HUES6 (cell line): ENCODE measurements at regions not wholly inside any gene's neighbourhood (a gene's known extent, or its start where the extent isn't known, plus 50 kb on each side); places are given as distances from the start of the nearest gene placed in this dataset.

Experiments
- H3K27ac ChIP-seq: 2 replicates; pipeline ENCODE4 v1.7.0; 2013; ENCODE audit warnings: low read depth, mild to moderate bottlenecking, low read length, inconsistent platforms
- H3K27me3 ChIP-seq: 2 replicates; pipeline ENCODE4 v1.6.1; 2013; ENCODE audit warnings: low read length; ENCODE audit not compliant: control insufficient read depth, insufficient read depth
- H3K36me3 ChIP-seq: 2 replicates; pipeline ENCODE4 v1.6.1; 2013; ENCODE audit warnings: low read length; ENCODE audit not compliant: control insufficient read depth, insufficient read depth
- H3K4me1 ChIP-seq: 2 replicates; pipeline ENCODE4 v1.6.1; 2013; ENCODE audit warnings: low read length; ENCODE audit not compliant: control insufficient read depth, insufficient read depth
- H3K4me3 ChIP-seq: 2 replicates; pipeline ENCODE4 v1.5.1; 2013; ENCODE audit warnings: low read depth, low read length
- H3K9ac ChIP-seq: one replicate; pipeline ENCODE4 v1.6.1; 2013; ENCODE audit warnings: mild to moderate bottlenecking, low read length
- H3K9me3 ChIP-seq: 2 replicates; pipeline ENCODE4 v1.6.1; 2013; ENCODE audit warnings: low read depth, low read length; ENCODE audit not compliant: control insufficient read depth, insufficient read depth

- H3K27ac ChIP-seq = no peak overlapping the region
- H3K9ac ChIP-seq = no peak overlapping the region
- H3K36me3 ChIP-seq = no peaks in the 10 kb centered on the region
- no peaks in the 10 kb centered on the region for H3K9me3 ChIP-seq
- H3K4me3 ChIP-seq = no peak overlapping the region
- H3K27me3 ChIP-seq = no peaks in the 10 kb centered on the region
- no peaks in the 10 kb centered on the region for H3K4me1 ChIP-seq
Observed at GRCh38 chr13:108435393-108436149, 166.1 kb downstream of the TNFSF13B start.

- Histone ChIP-seq H3K27ac (no peak overlapping the region), H3K4me3 (no peak overlapping the region), H3K27me3 (no peaks in the 10 kb centered on the region), H3K36me3 (no peaks in the 10 kb centered on the region), H3K9ac (no peak overlapping the region), H3K4me1 (no peaks in the 10 kb centered on the region), H3K9me3 (no peaks in the 10 kb centered on the region)
Observed at GRCh38 chr13:108437496-108437895, 168.0 kb downstream of the TNFSF13B start.

GRCh38 chr13:108439556-108439955 lies 170.0 kb downstream of the TNFSF13B start:
- H3K4me1 ChIP-seq = no peaks in the 10 kb centered on the region
- no peak overlapping the region for H3K4me3 ChIP-seq
- no peak overlapping the region for H3K27ac ChIP-seq
- H3K27me3 ChIP-seq = no peaks in the 10 kb centered on the region
- no peak overlapping the region for H3K9ac ChIP-seq
- peaks cover 4% of the 10 kb centered on the region; the same call in 1 of the 2 replicates for H3K9me3 ChIP-seq
- H3K36me3 ChIP-seq = no peaks in the 10 kb centered on the region

- Histone ChIP-seq H3K9ac (no peak overlapping the region), H3K9me3 (peaks cover 4% of the 10 kb centered on the region; the same call in 1 of the 2 replicates), H3K4me1 (no peaks in the 10 kb centered on the region), H3K4me3 (no peak overlapping the region), H3K27me3 (no peaks in the 10 kb centered on the region), H3K36me3 (no peaks in the 10 kb centered on the region), H3K27ac (no peak overlapping the region)
Observed at GRCh38 chr13:108444448-108444847, 174.9 kb downstream of the TNFSF13B start.

- H3K4me3 ChIP-seq = no peak overlapping the region
- H3K9me3 ChIP-seq = no peaks in the 10 kb centered on the region
- no peaks in the 10 kb centered on the region for H3K27me3 ChIP-seq
- no peak overlapping the region for H3K9ac ChIP-seq
- H3K4me1 ChIP-seq = no peaks in the 10 kb centered on the region
- no peaks in the 10 kb centered on the region for H3K36me3 ChIP-seq
- H3K27ac ChIP-seq = no peak overlapping the region
Observed at GRCh38 chr13:108448891-108449290, 179.4 kb downstream of the TNFSF13B start.

GRCh38 chr13:108451121-108451520 lies 178.3 kb upstream of the MYO16 start:
- H3K4me3 ChIP-seq = no peak overlapping the region
- H3K36me3 ChIP-seq = no peaks in the 10 kb centered on the region
- no peaks in the 10 kb centered on the region for H3K4me1 ChIP-seq
- H3K9me3 ChIP-seq = no peaks in the 10 kb centered on the region
- H3K27ac ChIP-seq = no peak overlapping the region
- H3K27me3 ChIP-seq = no peaks in the 10 kb centered on the region
- no peak overlapping the region for H3K9ac ChIP-seq

- no peak overlapping the region for H3K4me3 ChIP-seq
- no peak overlapping the region for H3K27ac ChIP-seq
- no peaks in the 10 kb centered on the region for H3K27me3 ChIP-seq
- H3K4me1 ChIP-seq = no peaks in the 10 kb centered on the region
- no peak overlapping the region for H3K9ac ChIP-seq
- 0 out of 2 replicates have a peak, but pooled peaks cover 5% of the 10 kb centered on the region for H3K9me3 ChIP-seq
- no peaks in the 10 kb centered on the region for H3K36me3 ChIP-seq
Observed at GRCh38 chr13:108455320-108455719, 174.1 kb upstream of the MYO16 start.

GRCh38 chr13:108460043-108460442 lies 169.4 kb upstream of the MYO16 start:
- H3K9ac ChIP-seq = no peak overlapping the region
- H3K27me3 ChIP-seq = no peaks in the 10 kb centered on the region
- H3K36me3 ChIP-seq = no peaks in the 10 kb centered on the region
- H3K27ac ChIP-seq = no peak overlapping the region
- no peaks in the 10 kb centered on the region for H3K4me1 ChIP-seq
- no peak overlapping the region for H3K4me3 ChIP-seq
- H3K9me3 ChIP-seq = 0 out of 2 replicates have a peak, but pooled peaks cover 5% of the 10 kb centered on the region

- H3K27me3 ChIP-seq = no peaks in the 10 kb centered on the region
- H3K9me3 ChIP-seq = 0 out of 2 replicates have a peak, but pooled peaks cover 5% of the 10 kb centered on the region
- no peak overlapping the region for H3K9ac ChIP-seq
- H3K4me1 ChIP-seq = no peaks in the 10 kb centered on the region
- no peaks in the 10 kb centered on the region for H3K36me3 ChIP-seq
- no peak overlapping the region for H3K27ac ChIP-seq
- H3K4me3 ChIP-seq = no peak overlapping the region
Observed at GRCh38 chr13:108460746-108461145, 168.7 kb upstream of the MYO16 start.

GRCh38 chr13:108463340-108463739 lies 166.1 kb upstream of the MYO16 start:
- H3K27ac ChIP-seq = no peak overlapping the region
- H3K4me3 ChIP-seq = no peak overlapping the region
- H3K9me3 ChIP-seq = no peaks in the 10 kb centered on the region
- H3K36me3 ChIP-seq = no peaks in the 10 kb centered on the region
- H3K4me1 ChIP-seq = no peaks in the 10 kb centered on the region
- no peak overlapping the region for H3K9ac ChIP-seq
- no peaks in the 10 kb centered on the region for H3K27me3 ChIP-seq

- H3K27ac ChIP-seq = no peak overlapping the region
- H3K9me3 ChIP-seq = peaks cover 14% of the 10 kb centered on the region
- no peaks in the 10 kb centered on the region for H3K27me3 ChIP-seq
- no peaks in the 10 kb centered on the region for H3K36me3 ChIP-seq
- no peaks in the 10 kb centered on the region for H3K4me1 ChIP-seq
- no peak overlapping the region for H3K4me3 ChIP-seq
- H3K9ac ChIP-seq = no peak overlapping the region
Observed at GRCh38 chr13:108470921-108471320, 158.5 kb upstream of the MYO16 start.
